DOHH2 (cell line): ENCODE measurements at regions not wholly inside any gene's neighbourhood (a gene's known extent, or its start where the extent isn't known, plus 50 kb on each side); places are given as distances from the start of the nearest gene placed in this dataset.

Source experiments
- EZH2phosphoT487 ChIP-seq: fragments of 200-600 bp; sonication (generic); IDR thresholded peaks from 2 replicates; pipeline ENCODE4 v1.6.1; 2017; ENCODE audit warnings: borderline replicate concordance, mild to moderate bottlenecking, antibody characterized with exemption, low read length, moderate library complexity, mixed read lengths
- TF ChIP-seq, protein P1 (sequence below): fragments of 200-600 bp; sonication (generic); IDR thresholded peaks from one replicate; pipeline ENCODE4 v1.5.1; 2014; ENCODE audit warnings: antibody characterized with exemption, mild to moderate bottlenecking, low read depth, low read length; ENCODE audit not compliant: poor library complexity, severe bottlenecking

- TF ChIP-seq, protein P1, sequence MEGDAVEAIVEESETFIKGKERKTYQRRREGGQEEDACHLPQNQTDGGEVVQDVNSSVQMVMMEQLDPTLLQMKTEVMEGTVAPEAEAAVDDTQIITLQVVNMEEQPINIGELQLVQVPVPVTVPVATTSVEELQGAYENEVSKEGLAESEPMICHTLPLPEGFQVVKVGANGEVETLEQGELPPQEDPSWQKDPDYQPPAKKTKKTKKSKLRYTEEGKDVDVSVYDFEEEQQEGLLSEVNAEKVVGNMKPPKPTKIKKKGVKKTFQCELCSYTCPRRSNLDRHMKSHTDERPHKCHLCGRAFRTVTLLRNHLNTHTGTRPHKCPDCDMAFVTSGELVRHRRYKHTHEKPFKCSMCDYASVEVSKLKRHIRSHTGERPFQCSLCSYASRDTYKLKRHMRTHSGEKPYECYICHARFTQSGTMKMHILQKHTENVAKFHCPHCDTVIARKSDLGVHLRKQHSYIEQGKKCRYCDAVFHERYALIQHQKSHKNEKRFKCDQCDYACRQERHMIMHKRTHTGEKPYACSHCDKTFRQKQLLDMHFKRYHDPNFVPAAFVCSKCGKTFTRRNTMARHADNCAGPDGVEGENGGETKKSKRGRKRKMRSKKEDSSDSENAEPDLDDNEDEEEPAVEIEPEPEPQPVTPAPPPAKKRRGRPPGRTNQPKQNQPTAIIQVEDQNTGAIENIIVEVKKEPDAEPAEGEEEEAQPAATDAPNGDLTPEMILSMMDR: no peak
- no peak for TF ChIP-seq EZH2phosphoT487
Observed at GRCh38 chr2:144730711-144731110, 210.8 kb upstream of the ZEB2 start.
